Smooth muscle cell of the brain vasculature (primary cell): ENCODE measurements at regions not wholly inside any gene's neighbourhood (a gene's known extent, or its start where the extent isn't known, plus 50 kb on each side); places are given as distances from the start of the nearest gene placed in this dataset.
A peak's percentile ranks its signal among the peaks of the same experiment; 100 is the strongest.

Source experiments
- DNase-seq: peaks from one replicate; pipeline ENCODE4 v3.0.0-alpha.2; 2012; ENCODE audit warnings: low read depth, low spot score

GRCh38 chr5:33364406-33364805 is 76.4 kb upstream of the TARS1 start:
- no peak for DNase-seq

- DNase-seq: no peak
Observed at GRCh38 chr5:33367416-33367815, 73.3 kb upstream of the TARS1 start.

- DNase-seq: peak; percentile 41
Observed at GRCh38 chr5:33369485-33370465, 71.0 kb upstream of the TARS1 start.

GRCh38 chr5:33370466-33370859 is 70.3 kb upstream of the TARS1 start:
- DNase-seq: no peak

- DNase-seq: peak; percentile 54
Observed at GRCh38 chr5:33371660-33372059, 69.1 kb upstream of the TARS1 start.

- no peak for DNase-seq
Observed at GRCh38 chr5:33372721-33373472, 67.9 kb upstream of the TARS1 start.

GRCh38 chr5:33375900-33376299 is 64.9 kb upstream of the TARS1 start:
- no peak for DNase-seq

- no peak for DNase-seq
Observed at GRCh38 chr5:33379757-33380156, 61.0 kb upstream of the TARS1 start.

- DNase-seq: no peak
Observed at GRCh38 chr5:33381243-33381642, 59.5 kb upstream of the TARS1 start.
